Colonic mucosa (tissue), 4 donors: ENCODE measurements at regions not wholly inside any gene's neighbourhood (a gene's known extent, or its start where the extent isn't known, plus 50 kb on each side); places are given as distances from the start of the nearest gene placed in this dataset.

Experiments
- DNase-seq: peaks from one replicate; pipeline ENCODE4 v3.0.0-alpha.2; 2020
- H3K27ac ChIP-seq: fragments of 200-600 bp; one replicate; pipeline ENCODE4 v1.8.0; 2021
- H3K27me3 ChIP-seq: fragments of 200-600 bp; one replicate; pipeline ENCODE4 v1.8.0; 2021
- H3K36me3 ChIP-seq: fragments of 200-600 bp; one replicate; pipeline ENCODE4 v1.8.0; 2021
- H3K4me1 ChIP-seq: fragments of 200-600 bp; one replicate; pipeline ENCODE4 v1.8.0; 2021; ENCODE audit warnings: mild to moderate bottlenecking
- H3K4me3 ChIP-seq: fragments of 200-600 bp; one replicate; pipeline ENCODE4 v1.8.0; 2021
- H3K9ac ChIP-seq, 2 donors: one replicate each; pipeline ENCODE4 v1.7.0; 2013; ENCODE audit warnings: control low read depth in 2 of 2, low read depth in 2 of 2, low read length in 2 of 2
- H3K9me3 ChIP-seq: fragments of 200-600 bp; one replicate; pipeline ENCODE4 v1.8.0; 2021
- CTCF ChIP-seq: fragments of 200-600 bp; IDR thresholded peaks from one replicate; pipeline ENCODE4 v1.8.0; 2022; ENCODE audit warnings: antibody characterized with exemption, mild to moderate bottlenecking
- intact Hi-C: fragments of 100-400 bp; cut with DNase I; formaldehyde crosslinking; loops from one replicate; pipeline ENCODE4 v1.14.1; 2022
- donor health status: healthy.
- donor health status: DM: no; HTN: no; CAD: no.
- donor health status: DM: no; HTN: no; CAD: no.

GRCh38 chrX:125826774-125827451 is 339.2 kb downstream of the DCAF12L2 start:
- TF ChIP-seq CTCF: no peak
- Histone ChIP-seq H3K4me3 (no peak overlapping the region), H3K36me3 (no peaks in the 10 kb centered on the region), H3K27ac (no peak overlapping the region), H3K9me3 (no peaks in the 10 kb centered on the region), H3K27me3 (no peaks in the 10 kb centered on the region), H3K4me1 (no peaks in the 10 kb centered on the region), H3K9ac (no peak overlapping the region)
- intact Hi-C loops: no loop called here
- DNase-seq: no peak

- Histone ChIP-seq H3K27ac (no peak overlapping the region), H3K36me3 (no peaks in the 10 kb centered on the region), H3K9me3 (no peaks in the 10 kb centered on the region), H3K27me3 (no peaks in the 10 kb centered on the region), H3K4me1 (no peaks in the 10 kb centered on the region), H3K4me3 (no peak overlapping the region), H3K9ac (no peak overlapping the region)
- DNase-seq: no peak
- TF ChIP-seq CTCF: no peak
- intact Hi-C loops: no loop called here
Measured at GRCh38 chrX:125846271-125846670, 319.8 kb downstream of the DCAF12L2 start.

- TF ChIP-seq CTCF: no peak
- H3K9me3 ChIP-seq: no peaks in the 10 kb centered on the region
- H3K9ac ChIP-seq: no peak overlapping the region
- DNase-seq: no peak
- intact Hi-C loops: no loop called here
- H3K27me3 ChIP-seq: no peaks in the 10 kb centered on the region
- no peaks in the 10 kb centered on the region for H3K36me3 ChIP-seq
- no peak overlapping the region for H3K27ac ChIP-seq
- H3K4me3 ChIP-seq: no peak overlapping the region
- H3K4me1 ChIP-seq: no peaks in the 10 kb centered on the region
Measured at GRCh38 chrX:125850693-125851092, 315.4 kb downstream of the DCAF12L2 start.

- no peak for TF ChIP-seq CTCF
- Histone ChIP-seq H3K4me3 (no peak overlapping the region), H3K27ac (no peak overlapping the region), H3K9me3 (no peaks in the 10 kb centered on the region), H3K4me1 (no peaks in the 10 kb centered on the region), H3K9ac (no peak overlapping the region), H3K36me3 (no peaks in the 10 kb centered on the region), H3K27me3 (no peaks in the 10 kb centered on the region)
- DNase-seq: no peak
- intact Hi-C loops: no loop called here
Measured at GRCh38 chrX:125883169-125883568, 282.9 kb downstream of the DCAF12L2 start.

GRCh38 chrX:125894947-125895346 is 271.1 kb downstream of the DCAF12L2 start:
- Histone ChIP-seq H3K4me1 (no peaks in the 10 kb centered on the region), H3K27ac (no peak overlapping the region), H3K9ac (no peak overlapping the region), H3K9me3 (no peaks in the 10 kb centered on the region), H3K36me3 (no peaks in the 10 kb centered on the region), H3K27me3 (no peaks in the 10 kb centered on the region), H3K4me3 (no peak overlapping the region)
- no peak for TF ChIP-seq CTCF
- intact Hi-C loops: no loop called here
- no peak for DNase-seq
